SU-DHL-6 (cell line): ENCODE measurements at regions not wholly inside any gene's neighbourhood (a gene's known extent, or its start where the extent isn't known, plus 50 kb on each side); places are given as distances from the start of the nearest gene placed in this dataset.

ENCODE experiments used
- H2AFZ ChIP-seq: fragments of 200-600 bp; sonication (generic); 2 replicates; pipeline ENCODE4 v1.6.1; 2014; ENCODE audit warnings: low read depth, mild to moderate bottlenecking, moderate library complexity, mixed read lengths, antibody characterized with exemption, low read length; ENCODE audit not compliant: severe bottlenecking
- H3F3A ChIP-seq: fragments of 200-600 bp; shearing (Covaris generic); 2 replicates; pipeline ENCODE4 v1.6.0; 2016; ENCODE audit warnings: antibody characterized with exemption, mild to moderate bottlenecking; ENCODE audit not compliant: insufficient read depth
- H3K27ac ChIP-seq: fragments of 200-600 bp; sonication (generic); 2 replicates; pipeline ENCODE4 v1.5.1; 2016; ENCODE audit warnings: low read depth, mild to moderate bottlenecking, low read length, moderate library complexity, mixed read lengths
- H3K27me3 ChIP-seq: fragments of 200-600 bp; sonication (generic), shearing (Covaris generic); 2 replicates; pipeline ENCODE4 v1.6.0; 2014; ENCODE audit warnings: mild to moderate bottlenecking, low read length
- H3K36me3 ChIP-seq: fragments of 200-600 bp; sonication (generic); 2 replicates; pipeline ENCODE4 v1.6.1; 2014; ENCODE audit warnings: mild to moderate bottlenecking, low read length, mixed read lengths
- H3K4me2 ChIP-seq: fragments of 300-600, 200-600 bp; shearing (Covaris generic), sonication (generic); 2 replicates; pipeline ENCODE4 v1.6.0; 2014; ENCODE audit warnings: low read length, low read depth, mild to moderate bottlenecking; ENCODE audit not compliant: poor library complexity, severe bottlenecking
- H3K4me3 ChIP-seq: fragments of 200-600 bp; sonication (generic); 2 replicates; pipeline ENCODE4 v1.5.1; 2014; ENCODE audit warnings: antibody characterized with exemption, low read length, mild to moderate bottlenecking, mixed read lengths; ENCODE audit not compliant: insufficient read depth, poor library complexity, severe bottlenecking
- H3K79me2 ChIP-seq: fragments of 200-600 bp; sonication (generic); 2 replicates; pipeline ENCODE4 v1.6.1; 2014; ENCODE audit warnings: mild to moderate bottlenecking, low read length, moderate library complexity; ENCODE audit not compliant: insufficient read depth
- H3K9ac ChIP-seq: fragments of 200-600 bp; sonication (generic); 2 replicates; pipeline ENCODE4 v1.7.0; 2014; ENCODE audit warnings: mild to moderate bottlenecking, low read length
- H3K9me2 ChIP-seq: fragments of 200-600 bp; sonication (generic); replicated peaks from 2 replicates; pipeline ENCODE4 v1.6.1; 2014; ENCODE audit warnings: low read length; ENCODE audit not compliant: insufficient read depth
- H3K9me3 ChIP-seq: fragments of 200-600 bp; sonication (generic); 2 replicates; pipeline ENCODE4 v1.6.1; 2014; ENCODE audit warnings: low read length, mixed read lengths; ENCODE audit not compliant: insufficient read depth
- H4K20me1 ChIP-seq: fragments of 200-600 bp; sonication (generic); 2 replicates; pipeline ENCODE4 v1.6.1; 2014; ENCODE audit warnings: low read depth, mild to moderate bottlenecking, antibody characterized with exemption, low read length, moderate library complexity, mixed read lengths
- EZH2phosphoT487 ChIP-seq: fragments of 200-600 bp; sonication (generic), shearing (Covaris generic); conservative IDR thresholded peaks from 2 replicates; pipeline ENCODE4 v1.6.1; 2018; ENCODE audit warnings: mild to moderate bottlenecking, antibody characterized with exemption, low read length, moderate library complexity, mixed read lengths
- TF ChIP-seq, protein P1 (sequence below): fragments of 200-600 bp; sonication (generic); IDR thresholded peaks from one replicate; pipeline ENCODE4 v1.5.1; 2017; ENCODE audit warnings: antibody characterized with exemption, mild to moderate bottlenecking, low read length, moderate library complexity; ENCODE audit not compliant: insufficient read depth, poor library complexity, severe bottlenecking

DNA sequence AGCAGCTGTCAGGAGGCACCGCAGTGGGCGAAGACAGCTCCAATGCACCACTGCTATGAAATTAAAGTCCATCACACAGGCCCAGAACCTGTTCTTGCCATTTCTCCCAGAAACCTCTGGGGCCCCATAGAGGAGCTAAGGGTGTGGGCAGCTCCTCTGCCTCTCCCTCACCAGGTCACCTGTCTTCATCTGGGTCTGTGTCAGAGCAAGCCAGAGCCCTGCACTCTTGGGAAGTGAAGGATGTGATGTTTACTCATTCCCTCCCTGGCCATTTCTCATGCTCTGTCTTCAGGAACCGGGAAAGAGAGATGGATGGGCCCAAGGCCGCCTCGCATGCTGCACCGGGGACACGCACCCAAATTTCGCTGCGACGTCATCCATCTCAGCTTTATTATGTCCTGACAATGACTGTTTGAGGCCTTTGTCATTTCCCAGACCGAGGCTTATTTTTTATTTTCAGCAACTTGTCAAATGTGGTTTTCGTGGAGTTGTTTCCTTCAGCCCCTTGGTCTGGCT lies 216.1 kb downstream of the NPHP4 start:
- H3F3A ChIP-seq, result no peaks in the 10 kb centered on the region
- no peaks in the 10 kb centered on the region for H3K9me2 ChIP-seq
- no peak overlapping the region for H3K27ac ChIP-seq
- no peaks in the 10 kb centered on the region for H3K36me3 ChIP-seq
- no peaks in the 10 kb centered on the region for H3K79me2 ChIP-seq
- no peaks in the 10 kb centered on the region for H3K9me3 ChIP-seq
- no peaks in the 10 kb centered on the region for H4K20me1 ChIP-seq
- no peak overlapping the region for H3K4me3 ChIP-seq
- no peak overlapping the region for H2AFZ ChIP-seq
- no peak overlapping the region for H3K4me2 ChIP-seq
- TF ChIP-seq, protein P1, sequence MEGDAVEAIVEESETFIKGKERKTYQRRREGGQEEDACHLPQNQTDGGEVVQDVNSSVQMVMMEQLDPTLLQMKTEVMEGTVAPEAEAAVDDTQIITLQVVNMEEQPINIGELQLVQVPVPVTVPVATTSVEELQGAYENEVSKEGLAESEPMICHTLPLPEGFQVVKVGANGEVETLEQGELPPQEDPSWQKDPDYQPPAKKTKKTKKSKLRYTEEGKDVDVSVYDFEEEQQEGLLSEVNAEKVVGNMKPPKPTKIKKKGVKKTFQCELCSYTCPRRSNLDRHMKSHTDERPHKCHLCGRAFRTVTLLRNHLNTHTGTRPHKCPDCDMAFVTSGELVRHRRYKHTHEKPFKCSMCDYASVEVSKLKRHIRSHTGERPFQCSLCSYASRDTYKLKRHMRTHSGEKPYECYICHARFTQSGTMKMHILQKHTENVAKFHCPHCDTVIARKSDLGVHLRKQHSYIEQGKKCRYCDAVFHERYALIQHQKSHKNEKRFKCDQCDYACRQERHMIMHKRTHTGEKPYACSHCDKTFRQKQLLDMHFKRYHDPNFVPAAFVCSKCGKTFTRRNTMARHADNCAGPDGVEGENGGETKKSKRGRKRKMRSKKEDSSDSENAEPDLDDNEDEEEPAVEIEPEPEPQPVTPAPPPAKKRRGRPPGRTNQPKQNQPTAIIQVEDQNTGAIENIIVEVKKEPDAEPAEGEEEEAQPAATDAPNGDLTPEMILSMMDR, result no peak
- no peak for TF ChIP-seq EZH2phosphoT487
- no peaks in the 10 kb centered on the region for H3K27me3 ChIP-seq
- no peak overlapping the region for H3K9ac ChIP-seq

DNA sequence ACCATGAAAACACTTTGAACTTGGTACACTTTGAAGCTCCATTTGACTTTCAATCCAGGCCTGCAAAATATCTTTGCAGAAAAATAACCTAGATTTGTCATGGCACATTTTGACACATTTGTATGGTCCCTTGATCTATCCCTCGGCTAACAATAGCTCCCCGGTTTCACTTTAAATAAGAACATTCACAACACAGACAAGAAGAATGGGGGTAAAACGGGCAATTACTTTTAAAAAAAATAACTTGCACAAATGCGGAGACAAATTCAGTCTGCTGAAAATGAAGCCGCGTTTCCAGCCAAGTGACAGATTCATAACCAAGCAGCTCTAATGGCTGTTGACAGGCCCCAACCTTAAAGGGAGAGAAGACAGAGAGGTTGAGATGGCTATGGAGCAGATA lies 218.2 kb downstream of the NPHP4 start:
- Histone ChIP-seq H3K79me2 (no peaks in the 10 kb centered on the region), H2AFZ (no peak overlapping the region), H3K4me3 (no peak overlapping the region), H3K9ac (no peak overlapping the region), H3K27ac (no peak overlapping the region), H3K36me3 (no peaks in the 10 kb centered on the region), H3F3A (no peaks in the 10 kb centered on the region), H3K4me2 (no peak overlapping the region), H3K9me2 (no peaks in the 10 kb centered on the region), H3K9me3 (no peaks in the 10 kb centered on the region), H4K20me1 (no peaks in the 10 kb centered on the region), H3K27me3 (no peaks in the 10 kb centered on the region)
- TF ChIP-seq, protein P1, result no peak
- TF ChIP-seq EZH2phosphoT487, result no peak

DNA sequence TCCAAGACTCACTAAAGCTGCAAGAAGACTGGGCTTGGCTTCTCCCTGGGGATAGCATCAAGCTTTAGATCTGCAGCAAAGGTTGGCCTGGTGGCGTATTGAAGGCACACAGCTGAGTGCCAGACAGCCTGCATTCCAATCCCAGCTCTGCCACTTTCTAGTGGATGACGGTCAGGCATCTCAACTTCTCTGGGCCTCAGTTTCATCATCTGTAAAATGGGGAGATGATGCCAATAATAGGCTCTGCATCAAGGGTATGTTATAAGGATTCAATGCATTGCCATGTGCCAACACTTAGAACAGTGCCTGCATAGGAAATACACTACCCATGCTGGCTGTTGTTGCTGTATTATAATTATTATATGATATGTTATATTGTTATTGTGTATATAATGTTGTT lies 220.4 kb downstream of the NPHP4 start:
- H3F3A ChIP-seq, result no peaks in the 10 kb centered on the region
- no peaks in the 10 kb centered on the region for H3K9me3 ChIP-seq
- H3K27ac ChIP-seq, result no peak overlapping the region
- H3K4me3 ChIP-seq, result no peak overlapping the region
- no peaks in the 10 kb centered on the region for H3K27me3 ChIP-seq
- no peak overlapping the region for H3K9ac ChIP-seq
- H3K79me2 ChIP-seq, result no peaks in the 10 kb centered on the region
- H4K20me1 ChIP-seq, result no peaks in the 10 kb centered on the region
- H3K4me2 ChIP-seq, result no peak overlapping the region
- no peaks in the 10 kb centered on the region for H3K36me3 ChIP-seq
- H3K9me2 ChIP-seq, result no peaks in the 10 kb centered on the region
- H2AFZ ChIP-seq, result no peak overlapping the region
- TF ChIP-seq EZH2phosphoT487, result no peak
- TF ChIP-seq, protein P1, result no peak
